ENCODE measurements at regions not wholly inside any gene's neighbourhood (a gene's known extent, or its start where the extent isn't known, plus 50 kb on each side); places are given as distances from the start of the nearest gene placed in this dataset.

DNA sequence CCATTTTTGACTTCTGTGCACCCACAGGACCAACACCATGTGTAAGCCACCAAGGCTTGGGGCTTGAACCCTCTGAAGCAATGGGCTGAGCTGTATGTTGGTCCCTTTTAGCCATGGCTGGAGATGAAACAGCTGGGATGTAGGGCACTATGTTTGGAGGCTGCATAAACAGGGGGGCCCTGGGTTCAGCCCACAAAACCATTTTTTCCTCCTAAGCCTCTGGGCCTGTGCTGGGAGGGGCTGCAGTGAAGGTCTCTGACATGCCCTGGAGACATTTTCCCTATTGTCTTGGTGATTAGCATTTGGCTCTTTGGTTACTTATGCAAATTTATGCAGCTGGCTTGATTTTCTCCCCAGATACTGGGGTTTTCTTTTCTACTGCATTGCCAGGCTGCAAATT is 144.9 kb downstream of the ZNF326 start:
- in situ Hi-C loops (cut with MboI; ENCODE audit: low pct_ligation_motif_present in 1 of 4, low pct_unique_long_range_greater_than_20kb in 1 of 4, low sequenced_read_pairs in 3 of 4) = no loop called here
- Histone ChIP-seq H3K4me3 (no peak overlapping the region), H3K9me3 (peaks cover 6 to 9% of the 10 kb centered on the region in 2 donors), H3K4me1 (no peaks in the 10 kb centered on the region), H3K36me3 (no peaks in the 10 kb centered on the region), H3K27me3 (no peaks in the 10 kb centered on the region), H3K27ac (no peak overlapping the region)
- TF ChIP-seq POLR2AphosphoS5 (IDR thresholded peaks at IDR 0.05) (no peak), CTCF (IDR thresholded peaks at IDR 0.05) (no peak), POLR2A (IDR thresholded peaks at IDR 0.05) (no peak), EP300 (IDR thresholded peaks at IDR 0.05; ENCODE audit: low read depth) (no peak)
- no peak for DNase-seq
- intact Hi-C loops (cut with DNase I; ENCODE audit: low total_unique reads) = no loop called here

DNA sequence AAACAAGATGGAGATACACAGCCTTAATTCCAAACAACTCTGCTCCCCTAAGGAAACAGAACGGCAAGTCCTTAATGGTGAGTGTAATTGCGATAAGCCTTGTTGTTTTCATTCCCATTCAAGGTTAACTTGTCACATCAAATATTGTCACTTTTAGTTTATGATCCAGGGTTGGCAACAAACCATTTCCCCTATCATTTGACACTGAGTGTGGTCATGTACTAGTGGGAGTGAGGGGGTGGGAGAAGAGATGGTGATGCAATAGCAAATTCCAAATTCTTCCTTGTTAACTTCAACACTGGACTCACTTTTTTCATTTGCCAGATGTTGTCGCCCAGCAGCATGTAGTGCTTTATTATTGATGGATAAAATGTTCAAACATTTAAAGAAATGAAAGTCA is 140.4 kb downstream of the ZNF326 start:
- in situ Hi-C loops (cut with MboI; ENCODE audit: low pct_ligation_motif_present in 1 of 4, low pct_unique_long_range_greater_than_20kb in 1 of 4, low sequenced_read_pairs in 3 of 4) = no loop called here

DNA sequence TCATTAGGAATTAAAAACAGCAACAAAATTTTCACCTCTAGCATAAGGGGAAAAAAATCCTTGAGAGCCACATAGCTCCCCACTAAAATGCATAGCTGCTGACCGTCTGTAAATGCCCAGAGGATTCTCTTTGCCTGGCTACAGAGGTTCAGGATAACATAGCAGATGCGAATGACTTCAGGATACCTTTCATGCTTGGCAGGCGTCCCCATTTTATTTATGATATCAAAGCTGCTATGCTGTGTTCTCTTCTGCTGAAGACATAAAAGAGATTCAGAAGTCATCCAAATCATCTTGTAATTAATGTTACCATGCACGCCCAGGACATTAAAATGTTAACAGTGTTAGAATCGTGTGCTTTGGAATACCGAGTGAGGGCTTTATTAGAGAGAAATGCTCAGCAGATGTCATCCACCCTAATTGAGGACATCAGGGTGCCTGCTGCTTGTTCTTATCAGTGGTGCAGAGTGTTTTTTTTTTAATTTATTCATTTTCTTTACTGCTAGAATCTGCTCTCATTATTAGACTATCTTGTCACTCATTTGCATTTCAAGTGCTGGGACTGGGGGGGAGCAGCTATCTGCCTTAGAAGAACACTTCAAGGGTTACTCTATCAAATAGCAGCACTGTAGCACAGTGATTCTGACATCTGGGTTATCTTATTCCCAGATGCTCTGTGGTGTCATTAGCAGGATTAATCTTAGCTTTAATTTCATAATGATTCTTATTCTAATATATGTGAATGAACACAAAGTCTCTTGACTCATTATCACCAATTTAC is 139.5 kb downstream of the ZNF326 start:
- no peaks in the 10 kb centered on the region for H3K27me3 ChIP-seq
- no peaks in the 10 kb centered on the region for H3K4me1 ChIP-seq
- H3K9me3 ChIP-seq = peaks cover 0 to 3% of the 10 kb centered on the region in 2 donors
- TF ChIP-seq POLR2A (IDR thresholded peaks at IDR 0.05) = no peak
- no peak for TF ChIP-seq CTCF (IDR thresholded peaks at IDR 0.05)
- TF ChIP-seq POLR2AphosphoS5 (IDR thresholded peaks at IDR 0.05) = no peak
- TF ChIP-seq EP300 (IDR thresholded peaks at IDR 0.05; ENCODE audit: low read depth) = no peak
- H3K36me3 ChIP-seq = no peaks in the 10 kb centered on the region
- WGBS, 2 donors (ENCODE audit: low coverage in 1 of 2) = 77% methylated on average over 6 of the region's 6 CpGs
- in situ Hi-C loops (cut with MboI; ENCODE audit: low pct_ligation_motif_present in 1 of 4, low pct_unique_long_range_greater_than_20kb in 1 of 4, low sequenced_read_pairs in 3 of 4) = no loop called here
- no peak overlapping the region for H3K27ac ChIP-seq
- no peak for DNase-seq
- intact Hi-C loops (cut with DNase I; ENCODE audit: low total_unique reads) = no loop called here
- no peak overlapping the region for H3K4me3 ChIP-seq

More for the DNA sequence above, 140.4 kb downstream of the ZNF326 start:
- WGBS, 2 donors (ENCODE audit: low coverage in 1 of 2) = 46 to 63% methylated on average over 3 of the region's 3 CpGs
- intact Hi-C loops (cut with DNase I; ENCODE audit: low total_unique reads) = no loop called here
- no peak overlapping the region for H3K4me3 ChIP-seq
- peaks cover 6 to 9% of the 10 kb centered on the region in 2 donors for H3K9me3 ChIP-seq
- DNase-seq = no peak
- no peak overlapping the region for H3K27ac ChIP-seq
- no peak for TF ChIP-seq CTCF (IDR thresholded peaks at IDR 0.05)
- TF ChIP-seq EP300 (IDR thresholded peaks at IDR 0.05; ENCODE audit: low read depth) = no peak
- no peak for TF ChIP-seq POLR2AphosphoS5 (IDR thresholded peaks at IDR 0.05)
- TF ChIP-seq POLR2A (IDR thresholded peaks at IDR 0.05) = no peak
- no peaks in the 10 kb centered on the region for H3K27me3 ChIP-seq
- H3K4me1 ChIP-seq = no peaks in the 10 kb centered on the region
- H3K36me3 ChIP-seq = no peaks in the 10 kb centered on the region

GRCh38 chr1:90133133-90133532 is 138.2 kb downstream of the ZNF326 start:
- peak; percentile 23 for DNase-seq
- 6 to 20% methylated on average over 1 to 2 of the region's 2 CpGs for WGBS, 2 donors (ENCODE audit: low coverage in 1 of 2)

More at GRCh38 chr1:90133133-90133532, 138.2 kb downstream of the ZNF326 start:
- Histone ChIP-seq H3K4me1 (no peaks in the 10 kb centered on the region), H3K4me3 (no peak overlapping the region), H3K27ac (no peak overlapping the region), H3K9me3 (peaks cover 0 to 3% of the 10 kb centered on the region in 2 donors), H3K27me3 (no peaks in the 10 kb centered on the region), H3K36me3 (no peaks in the 10 kb centered on the region)
- in situ Hi-C loops (cut with MboI; ENCODE audit: low pct_ligation_motif_present in 1 of 4, low pct_unique_long_range_greater_than_20kb in 1 of 4, low sequenced_read_pairs in 3 of 4) = no loop called here
- peak; percentile 17 to 58 (median 54) for TF ChIP-seq CTCF (IDR thresholded peaks at IDR 0.05)
- no peak for TF ChIP-seq POLR2AphosphoS5 (IDR thresholded peaks at IDR 0.05)
- TF ChIP-seq EP300 (IDR thresholded peaks at IDR 0.05; ENCODE audit: low read depth) = no peak
- no peak for TF ChIP-seq POLR2A (IDR thresholded peaks at IDR 0.05)
- intact Hi-C loops (cut with DNase I; ENCODE audit: low total_unique reads) = no loop called here

Measured in transverse colon (tissue), 4 donors.